Right renal cortex interstitium (tissue), 3 donors: ENCODE measurements at regions not wholly inside any gene's neighbourhood (a gene's known extent, or its start where the extent isn't known, plus 50 kb on each side); places are given as distances from the start of the nearest gene placed in this dataset.

Source experiments
- DNase-seq, 3 donors: peaks; one replicate each; pipeline ENCODE4 v3.0.0-alpha.2; 2013; ENCODE audit warnings: low read depth in 3 of 3, low spot score in 2 of 3

DNA sequence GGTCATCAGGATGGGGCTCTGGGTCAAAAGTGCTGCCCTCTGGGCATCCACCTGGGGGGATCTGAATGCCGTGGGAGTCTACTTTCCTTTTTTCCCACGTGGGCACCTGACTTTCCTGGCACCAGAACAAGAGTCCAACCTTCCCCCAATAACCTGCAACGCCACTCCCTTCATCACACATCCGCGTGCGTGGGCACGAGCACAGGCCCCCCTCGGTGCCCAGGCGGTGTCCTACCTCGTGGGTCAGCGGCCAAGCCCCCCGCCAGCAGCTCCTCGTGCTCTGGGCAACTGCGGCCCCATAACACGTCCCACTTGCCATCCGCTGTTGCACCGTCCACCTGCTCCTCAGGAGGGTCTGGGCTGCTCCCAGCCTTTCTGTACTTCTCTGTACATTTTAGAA lies 87.0 kb downstream of the YTHDF1 start:
- DNase-seq = no peak

DNA sequence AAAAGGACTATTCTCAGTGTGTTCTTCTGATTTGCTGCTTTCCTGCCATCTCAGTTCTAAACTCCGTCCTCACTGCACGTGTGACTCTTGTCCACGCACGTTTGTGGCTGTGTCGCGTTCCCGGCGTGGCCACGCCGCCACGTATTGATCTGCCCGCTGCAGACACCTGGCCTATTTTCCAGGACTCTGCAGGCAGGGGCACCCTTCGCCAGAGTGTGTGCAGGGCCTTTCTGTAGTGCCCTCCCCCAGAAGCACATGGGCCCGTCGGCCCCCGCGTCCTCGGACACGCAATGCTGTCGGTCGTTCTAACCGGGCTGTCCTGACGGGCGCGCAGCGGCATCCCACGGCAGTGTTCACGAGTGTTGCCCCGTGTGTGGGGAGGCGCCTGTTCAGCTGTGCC lies 87.6 kb downstream of the YTHDF1 start:
- DNase-seq = no peak

DNA sequence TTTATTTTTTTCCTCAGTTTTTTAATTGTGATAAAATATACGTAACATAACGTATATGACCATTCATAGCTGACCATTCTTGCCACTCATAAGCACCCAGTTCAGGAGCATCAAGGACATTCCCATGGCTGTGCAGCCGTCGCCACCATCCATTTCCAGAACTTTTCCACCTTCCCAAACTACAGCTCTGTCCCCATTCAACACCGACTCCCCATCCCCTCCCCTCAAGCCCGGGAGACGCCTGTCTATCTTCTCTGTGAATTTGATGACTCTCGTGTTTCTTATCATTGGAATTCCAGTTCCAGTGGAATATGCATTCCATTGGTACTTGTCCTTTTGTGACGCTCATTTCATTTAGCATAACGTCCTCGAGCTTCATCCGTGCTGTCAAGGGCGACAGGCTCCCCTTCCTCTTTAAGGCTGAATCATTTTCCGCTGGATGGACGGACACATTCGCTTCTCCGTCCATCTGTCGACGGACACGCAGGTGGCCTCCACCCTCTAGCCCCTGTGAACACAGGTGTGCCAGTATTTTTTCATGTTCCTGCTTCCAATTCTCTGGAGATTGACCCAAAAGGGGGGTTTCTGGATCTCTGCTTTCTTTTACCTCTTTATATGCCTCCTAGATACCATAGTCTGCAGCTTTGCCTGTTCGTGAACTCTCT lies 88.1 kb downstream of the YTHDF1 start:
- DNase-seq = no peak

DNA sequence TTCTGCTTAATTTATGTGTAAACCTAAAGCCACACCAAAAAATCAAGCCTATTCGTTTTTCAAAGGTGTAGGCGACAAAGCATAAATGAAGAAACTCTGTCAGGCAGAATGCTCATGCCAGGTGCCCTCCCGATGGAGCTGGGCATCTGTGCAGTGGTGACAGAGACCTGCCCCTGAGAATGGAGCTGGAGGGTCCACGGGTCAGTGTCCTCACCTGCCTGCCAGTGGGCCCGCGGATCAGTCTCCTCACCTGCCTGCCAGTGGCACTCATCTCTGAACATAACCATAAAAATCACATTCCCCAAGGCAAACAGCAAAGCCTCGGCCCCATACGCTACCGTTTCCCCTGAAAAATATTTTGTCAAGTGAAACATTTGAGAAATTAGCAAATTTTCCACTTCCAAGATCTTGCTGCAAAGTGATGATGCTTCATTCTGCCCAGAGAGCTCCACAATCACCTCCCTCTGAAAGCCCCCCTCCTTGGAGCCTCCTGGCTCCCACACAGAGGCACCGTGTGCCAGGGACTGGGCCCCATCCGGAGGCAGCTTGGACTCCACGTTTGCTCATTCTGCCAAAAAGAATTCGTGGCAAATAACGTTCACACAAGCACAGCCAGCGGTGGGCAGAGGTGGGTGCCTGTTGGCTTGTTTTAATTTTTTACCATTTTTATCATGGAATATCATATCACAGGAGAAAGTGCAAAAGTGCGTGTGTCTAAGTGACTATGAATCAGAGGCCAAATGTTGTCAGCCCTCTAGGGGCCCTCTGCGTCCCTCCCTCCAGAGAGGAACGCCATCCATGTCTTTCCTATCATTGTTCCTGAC lies 88.8 kb downstream of the YTHDF1 start:
- no peak for DNase-seq

DNA sequence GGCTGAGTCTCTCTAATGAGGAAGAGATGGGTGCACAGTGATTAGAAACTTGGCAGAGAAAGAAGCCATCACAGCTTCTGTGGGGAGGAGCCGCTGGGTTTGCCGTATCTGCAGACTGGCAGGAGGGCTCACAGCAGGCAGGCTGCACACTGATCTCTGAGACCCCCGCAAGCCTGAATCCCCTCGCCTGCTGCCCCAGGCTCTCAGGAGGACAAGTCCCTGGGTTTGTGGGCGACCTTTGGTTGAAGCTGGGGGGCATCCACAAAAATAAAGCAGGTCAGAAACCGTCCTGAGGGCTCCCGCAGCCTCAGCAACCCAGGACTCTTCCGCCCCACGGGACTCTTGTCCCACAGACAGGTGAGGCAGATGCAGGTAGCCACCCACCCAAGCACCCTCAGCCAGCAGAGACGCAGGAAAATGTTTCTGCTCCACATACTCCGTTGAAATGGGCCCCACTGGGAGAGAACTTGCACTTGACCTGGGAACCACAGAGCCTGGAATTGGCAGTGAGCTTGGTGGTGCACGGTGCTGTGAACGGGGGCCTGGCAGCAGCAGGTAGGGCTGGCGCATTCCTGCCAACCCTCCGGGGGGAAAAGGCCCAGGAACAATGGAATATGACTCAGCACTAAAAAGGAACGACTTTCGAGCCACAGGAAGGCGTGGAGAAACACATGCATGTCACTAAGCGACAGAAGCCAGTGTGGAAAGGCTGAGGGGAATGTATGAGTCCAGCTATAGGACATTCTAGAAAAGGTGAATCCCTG lies 89.9 kb downstream of the YTHDF1 start:
- DNase-seq = no peak

DNA sequence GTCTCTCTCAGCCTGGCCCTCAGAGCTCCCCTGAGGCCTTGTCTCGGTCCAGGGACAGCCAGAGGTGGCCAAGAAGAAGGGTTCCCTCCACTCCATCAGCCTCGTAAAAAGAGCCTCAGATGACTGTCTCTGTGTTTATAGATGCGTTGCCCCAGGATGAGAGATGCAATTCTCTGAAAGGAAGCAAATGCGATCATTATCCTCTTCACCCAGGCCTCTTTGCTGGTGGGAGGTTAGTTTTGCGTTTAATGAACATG lies 90.4 kb downstream of the YTHDF1 start:
- no peak for DNase-seq

DNA sequence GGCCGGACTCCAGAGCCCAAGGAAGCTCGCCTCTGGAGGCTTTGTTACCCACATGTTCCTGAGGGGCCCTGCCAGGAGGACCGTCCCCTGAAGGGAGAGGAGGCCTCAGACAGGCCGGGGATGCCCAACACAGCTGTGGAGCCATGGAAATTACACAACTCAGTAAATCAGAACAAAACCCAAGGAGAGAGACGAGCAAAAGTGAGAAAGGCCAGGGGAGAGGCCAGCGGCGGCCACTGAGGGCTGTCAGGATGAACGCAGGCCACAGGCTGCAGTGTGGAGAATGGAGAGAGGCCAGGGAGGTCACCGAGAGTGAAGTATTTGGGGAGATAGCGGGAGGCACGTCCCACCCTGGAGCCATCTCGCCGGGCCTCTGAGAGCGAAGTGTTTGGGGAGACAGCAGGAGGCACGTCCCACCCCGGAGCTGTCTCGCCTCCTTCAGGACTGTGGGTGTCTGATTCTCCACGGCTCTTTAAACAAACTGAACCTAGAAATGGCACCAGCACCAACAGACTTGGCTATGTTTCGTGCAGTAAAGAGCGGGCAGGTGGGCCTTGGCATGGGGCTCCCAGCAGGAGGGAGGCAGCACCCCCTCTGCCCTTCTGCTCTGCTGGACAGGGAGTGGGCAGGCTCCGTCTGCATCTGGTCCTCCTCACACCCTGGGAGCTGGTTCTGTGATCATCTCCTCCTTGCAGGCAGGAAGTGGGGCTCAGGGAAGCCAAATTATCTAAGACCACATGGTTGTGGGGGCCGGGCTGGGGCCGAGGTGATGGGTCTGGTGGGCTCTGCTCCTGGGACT lies 91.0 kb downstream of the YTHDF1 start:
- no peak for DNase-seq

DNA sequence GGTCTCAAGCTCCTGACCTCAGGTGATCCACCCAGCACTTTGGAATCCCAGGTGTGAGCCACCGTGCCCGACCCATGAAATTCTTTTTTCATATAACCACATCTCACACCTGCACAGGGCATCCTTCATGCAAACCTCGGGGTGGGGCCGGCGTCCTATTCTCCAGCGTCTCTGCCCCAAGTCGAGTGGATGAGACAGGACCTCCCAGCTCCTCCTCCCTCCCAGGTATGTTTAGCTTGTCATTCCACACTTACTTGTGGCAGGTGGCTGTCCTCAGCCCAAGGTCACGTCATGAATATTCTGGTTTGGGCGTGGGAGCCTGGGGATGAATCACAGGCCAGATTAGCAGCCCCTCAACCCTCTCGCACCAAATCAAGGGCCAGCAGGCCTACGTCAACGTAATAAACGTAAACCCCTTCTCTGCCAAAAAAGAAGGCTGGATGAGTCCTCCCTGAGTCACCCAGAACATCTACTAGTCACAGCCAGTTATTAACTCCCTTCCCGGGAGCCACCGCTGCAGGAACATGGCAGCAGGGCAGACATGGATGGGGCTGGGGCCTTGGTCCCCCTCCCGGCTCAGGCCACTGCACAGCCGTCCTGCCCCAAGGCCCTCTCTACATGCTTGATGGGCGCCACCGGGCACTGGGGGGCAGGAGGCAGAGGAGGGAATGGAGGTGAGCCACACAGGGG lies 91.7 kb downstream of the YTHDF1 start:
- DNase-seq = no peak

DNA sequence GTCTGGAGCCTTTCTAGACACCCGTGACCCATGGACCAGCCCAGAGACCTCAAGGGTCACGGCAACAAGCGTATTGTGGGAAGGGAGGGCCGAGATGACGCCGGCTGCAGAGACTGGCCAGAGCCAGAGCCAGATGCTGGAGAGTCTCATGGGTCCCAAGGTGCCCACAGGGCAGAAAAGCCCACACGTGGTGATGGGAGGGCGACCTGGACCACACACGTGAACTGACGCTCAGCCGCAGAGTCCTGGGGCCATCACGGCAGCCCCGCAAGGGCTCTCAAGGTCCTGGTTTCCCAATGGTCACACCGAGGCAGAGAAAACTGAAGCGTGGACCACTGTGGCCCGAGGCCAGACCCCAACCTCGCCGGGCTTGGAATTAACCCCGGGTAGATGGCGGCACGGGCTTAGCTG lies 92.6 kb downstream of the YTHDF1 start:
- no peak for DNase-seq

DNA sequence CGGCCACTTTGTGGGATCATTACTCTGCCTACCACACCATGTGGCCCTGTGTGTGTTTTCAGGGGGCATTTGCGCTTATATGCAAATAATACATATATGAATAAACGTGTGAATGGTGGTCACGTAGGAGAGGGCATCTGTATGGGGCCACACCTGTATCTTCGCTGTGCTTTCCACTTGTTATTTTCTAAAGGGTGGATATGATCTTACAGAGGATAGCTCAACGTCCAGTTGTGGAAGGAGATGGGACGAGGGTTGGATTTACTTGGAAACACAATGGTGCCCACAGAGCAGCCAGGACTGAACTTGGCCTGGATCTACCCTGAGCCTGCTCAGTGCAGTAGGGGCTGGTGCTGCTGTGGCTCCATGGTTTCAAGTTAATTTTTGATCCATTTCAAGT lies 93.3 kb downstream of the YTHDF1 start:
- DNase-seq = no peak

DNA sequence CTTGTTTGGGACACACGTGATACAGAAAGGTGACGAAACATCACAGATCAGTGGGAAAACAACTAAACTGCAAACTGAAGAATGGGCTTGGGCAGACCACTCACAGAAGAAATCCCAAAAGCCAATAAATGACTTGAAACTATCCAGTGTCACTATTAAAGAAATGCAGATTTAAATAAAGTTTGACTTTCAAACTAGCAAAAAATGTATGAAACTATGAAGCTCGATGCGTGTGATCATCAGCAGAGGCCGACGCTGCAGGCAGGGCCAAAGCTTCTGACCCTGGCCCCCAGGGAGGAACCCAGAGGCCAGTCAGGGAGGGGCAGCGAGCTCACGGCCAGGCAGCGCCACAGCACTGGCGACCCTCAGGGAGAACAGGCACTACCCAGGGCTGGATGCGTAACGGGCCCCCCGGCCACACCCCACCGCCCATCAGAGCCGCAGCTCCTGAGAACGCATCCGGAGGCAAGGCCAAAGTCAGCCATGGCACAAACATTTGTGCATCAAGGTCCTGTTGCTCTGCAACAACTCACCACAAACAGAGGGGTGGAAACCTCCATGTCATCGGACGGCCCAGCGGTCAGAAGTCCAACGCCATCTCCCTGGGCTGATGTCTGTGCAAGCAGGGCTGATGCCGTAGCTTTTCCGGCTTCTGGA lies 94.1 kb downstream of the YTHDF1 start:
- DNase-seq = no peak

DNA sequence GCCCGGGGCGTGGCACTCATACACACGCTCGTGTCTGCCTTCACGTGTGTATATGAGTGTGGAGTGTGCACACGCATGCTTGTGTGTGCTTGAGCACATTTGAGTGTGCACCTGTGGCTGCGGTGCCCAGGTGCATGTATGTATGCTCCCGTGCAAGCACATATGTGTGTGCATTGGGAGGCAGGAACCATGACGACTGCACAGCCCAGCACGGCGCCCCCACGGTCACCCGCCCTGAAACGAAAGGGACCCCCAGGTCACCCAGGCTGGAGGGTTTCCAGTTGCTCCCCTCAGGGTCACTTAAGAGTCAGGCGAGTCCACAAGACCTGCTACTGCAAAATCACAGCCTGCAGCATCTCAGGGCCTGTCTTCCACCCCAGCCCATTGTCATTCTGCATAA lies 94.7 kb downstream of the YTHDF1 start:
- DNase-seq = no peak

DNA sequence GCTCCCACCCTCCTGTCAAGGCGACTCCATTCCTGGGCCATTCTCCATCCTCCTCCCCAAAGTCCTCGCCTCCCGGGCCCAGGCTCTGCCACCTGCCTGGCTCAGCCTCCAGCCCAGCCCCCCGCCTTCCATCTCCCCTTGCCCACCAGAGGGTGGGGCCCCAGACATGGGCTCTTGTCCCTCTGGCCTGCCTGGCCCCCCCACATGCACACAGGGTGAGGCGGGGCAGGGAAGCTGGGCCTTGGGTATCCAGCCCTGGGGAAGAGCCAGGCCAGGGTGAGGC lies 95.2 kb downstream of the YTHDF1 start:
- no peak for DNase-seq

DNA sequence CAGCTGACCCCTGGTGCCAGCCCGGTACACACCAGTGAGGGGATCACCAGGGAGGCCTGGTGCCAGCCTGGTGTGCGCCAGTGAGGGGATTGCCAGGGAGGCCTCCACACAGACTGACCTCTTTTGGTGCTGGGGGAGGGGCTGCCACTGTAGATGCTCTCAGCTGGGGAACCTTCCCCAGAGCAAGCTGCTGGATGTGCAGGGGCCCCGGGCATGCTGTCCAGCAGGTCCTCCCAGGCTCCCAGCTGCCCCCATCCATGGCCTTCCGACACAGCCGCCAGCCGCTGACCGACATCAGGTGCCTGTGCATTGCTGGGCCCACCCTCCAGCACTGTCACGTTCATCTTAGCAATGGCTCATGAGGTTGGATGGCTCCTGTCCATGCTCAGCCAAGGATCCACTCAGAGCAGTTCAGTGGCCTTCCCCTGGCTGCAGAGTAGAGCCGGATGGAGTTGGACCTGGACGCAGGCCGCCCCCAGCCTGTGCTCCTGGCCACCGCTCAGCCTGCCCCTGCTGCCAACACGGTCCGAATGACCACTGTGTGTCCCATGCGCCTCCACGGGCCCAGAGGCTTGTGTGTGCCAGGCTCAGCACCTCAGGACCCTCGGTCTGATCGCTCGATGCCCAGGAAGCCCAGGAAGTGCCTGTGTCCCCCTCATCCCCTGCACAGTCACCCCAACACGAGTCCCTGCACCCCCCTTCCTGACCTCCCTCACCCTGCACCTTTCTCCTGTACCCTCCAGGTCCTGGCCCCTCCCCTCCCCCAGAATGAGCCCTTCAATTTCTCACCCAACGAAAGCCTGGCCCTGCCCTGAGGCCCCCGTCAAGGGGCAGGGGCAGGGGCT lies 95.7 kb downstream of the YTHDF1 start:
- no peak for DNase-seq

DNA sequence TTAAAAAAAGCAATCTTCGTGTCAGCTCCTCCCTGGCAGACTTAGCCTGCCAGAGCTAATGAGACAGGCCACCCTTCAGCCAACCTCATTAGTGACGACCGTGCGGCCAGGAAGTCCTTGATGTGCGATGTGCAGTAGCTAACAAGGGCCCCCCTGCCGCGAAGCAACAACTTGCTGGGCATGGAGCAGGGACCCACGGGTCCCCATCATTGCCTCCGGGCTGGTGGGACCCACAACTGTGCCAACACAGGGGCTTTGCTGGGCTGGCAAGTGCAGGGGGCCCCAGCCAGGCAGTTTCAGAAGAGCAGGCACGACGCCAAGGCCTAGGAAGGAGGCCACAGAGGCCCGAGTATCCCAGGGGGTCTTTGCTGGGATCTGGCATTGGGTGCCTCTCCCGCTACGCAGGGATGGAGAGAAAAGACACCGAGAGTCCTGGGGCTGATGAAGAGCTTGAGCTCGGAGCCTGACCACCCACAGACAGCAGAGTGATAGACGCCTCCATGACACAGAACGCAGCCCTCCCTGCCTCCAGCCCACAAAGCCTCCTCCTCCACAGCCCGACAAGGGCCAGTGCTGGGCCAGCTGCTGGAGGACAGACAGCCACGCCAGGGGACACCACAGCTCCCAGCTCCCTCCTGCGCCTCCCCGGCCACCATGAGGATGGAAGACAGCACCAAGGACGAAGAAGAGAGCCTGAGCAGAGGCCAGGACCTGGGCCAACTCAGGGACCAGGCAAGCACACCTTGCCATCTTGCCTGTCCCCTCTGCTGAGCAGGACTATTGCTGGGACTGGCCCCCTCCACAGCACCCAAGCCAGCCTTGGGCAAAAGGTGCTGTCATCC lies 96.6 kb downstream of the YTHDF1 start:
- no peak for DNase-seq

DNA sequence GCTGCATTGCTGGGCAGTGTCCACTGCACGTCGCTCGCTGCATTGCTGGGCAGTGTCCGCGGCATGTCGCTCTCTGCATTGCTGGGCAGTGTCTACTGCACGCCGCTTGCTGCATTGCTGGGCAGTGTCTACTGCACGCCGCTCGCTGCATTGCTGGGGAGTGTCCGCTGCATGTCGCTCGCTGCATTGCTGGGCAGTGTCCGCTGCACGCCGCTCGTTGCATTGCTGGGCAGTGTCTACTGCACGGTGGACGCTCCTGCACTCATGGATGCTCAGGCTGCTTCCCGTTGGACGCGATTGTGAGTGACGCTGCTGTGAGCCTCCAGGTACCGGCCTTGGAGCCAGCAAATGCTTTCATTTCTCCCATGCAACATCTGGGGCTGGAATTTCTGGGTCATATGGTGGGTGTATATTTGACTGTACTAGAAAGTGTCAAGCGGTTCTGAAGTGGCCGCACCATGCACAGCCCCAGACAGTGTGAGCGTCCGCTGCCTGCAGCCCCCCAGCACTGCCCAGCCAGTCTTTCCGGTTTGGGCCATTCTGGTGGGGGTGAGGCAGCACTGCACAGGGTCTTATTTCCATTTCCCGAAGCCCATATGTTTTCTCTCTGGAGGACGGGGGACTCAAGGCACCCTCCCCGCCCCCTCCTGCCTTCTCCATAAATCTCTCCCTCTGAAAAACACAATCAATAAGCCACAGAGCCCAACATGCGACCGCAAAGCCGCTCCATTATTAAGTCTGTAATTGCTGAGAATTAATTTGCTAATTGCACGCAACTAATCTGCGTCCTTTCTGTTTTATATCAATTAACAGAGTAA lies 97.4 kb downstream of the YTHDF1 start:
- no peak for DNase-seq

DNA sequence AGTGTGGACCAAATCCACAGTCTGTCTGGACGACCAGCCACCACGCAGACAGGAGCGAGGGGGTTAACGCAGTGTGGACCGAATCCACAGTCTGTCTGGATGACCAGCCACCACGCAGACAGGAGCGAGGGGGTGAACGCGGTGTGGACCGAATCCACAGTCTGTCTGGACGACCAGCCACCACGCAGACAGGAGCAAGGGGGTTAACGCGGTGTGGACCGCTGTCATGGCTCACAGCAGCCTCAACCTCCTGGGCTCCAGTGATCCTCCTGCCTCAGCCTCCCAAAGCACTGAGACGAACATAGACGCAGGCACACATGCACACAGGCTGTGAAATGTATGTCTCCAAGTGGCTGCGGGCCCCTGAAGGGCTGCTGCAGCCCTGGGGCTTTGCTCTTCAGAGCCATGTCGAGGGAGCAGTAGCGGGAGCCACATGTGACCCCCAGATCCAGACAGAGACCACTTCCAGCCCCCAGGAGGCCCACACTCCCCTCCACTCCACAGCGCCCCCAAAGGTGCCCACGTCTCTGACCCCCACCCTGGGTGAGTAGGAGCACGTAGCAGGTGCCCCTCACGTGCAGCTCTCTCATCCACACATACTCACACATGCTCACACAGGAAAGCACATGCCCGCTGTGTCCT lies 98.1 kb downstream of the YTHDF1 start:
- no peak for DNase-seq
